Hepatocyte (in vitro differentiated cells): ENCODE measurements at regions not wholly inside any gene's neighbourhood (a gene's known extent, or its start where the extent isn't known, plus 50 kb on each side); places are given as distances from the start of the nearest gene placed in this dataset.

Experiments
- DNase-seq: peaks from one replicate; pipeline ENCODE4 v3.0.0-alpha.2; 2016; ENCODE audit warnings: low spot score
- H2AFZ ChIP-seq: fragments of 200-600 bp; sonication (generic); 2 replicates; pipeline ENCODE4 v1.6.0; 2016; ENCODE audit warnings: antibody characterized with exemption, mild to moderate bottlenecking
- H3K27ac ChIP-seq: fragments of 200-600 bp; sonication (generic); 2 replicates; pipeline ENCODE4 v1.5.1; 2016; ENCODE audit warnings: mild to moderate bottlenecking
- H3K27me3 ChIP-seq: fragments of 200-600 bp; sonication (generic); 2 replicates; pipeline ENCODE4 v1.6.1; 2016
- H3K36me3 ChIP-seq: fragments of 200-600 bp; sonication (generic); replicated peaks from 2 replicates; pipeline ENCODE4 v1.5.1; 2016; ENCODE audit warnings: low read depth; ENCODE audit not compliant: insufficient read depth
- H3K4me1 ChIP-seq: fragments of 200-600 bp; sonication (generic); 2 replicates; pipeline ENCODE4 v1.5.1; 2016; ENCODE audit warnings: mild to moderate bottlenecking, moderate library complexity; ENCODE audit not compliant: insufficient read depth
- H3K4me2 ChIP-seq: fragments of 200-600 bp; sonication (generic); 2 replicates; pipeline ENCODE4 v1.6.0; 2016
- H3K4me3 ChIP-seq: fragments of 200-600 bp; sonication (generic); 2 replicates; pipeline ENCODE4 v1.5.1; 2016; ENCODE audit warnings: mild to moderate bottlenecking
- H3K79me2 ChIP-seq: fragments of 200-600 bp; sonication (generic); 2 replicates; pipeline ENCODE4 v1.6.0; 2017; ENCODE audit warnings: mild to moderate bottlenecking
- H3K9me2 ChIP-seq: fragments of 200-600 bp; sonication (generic); replicated peaks from 2 replicates; pipeline ENCODE4 v1.6.0; 2017; ENCODE audit warnings: mild to moderate bottlenecking; ENCODE audit not compliant: insufficient read depth
- H3K9me3 ChIP-seq: fragments of 200-600 bp; sonication (generic); 2 replicates; pipeline ENCODE4 v1.5.1; 2016; ENCODE audit warnings: low read depth, mild to moderate bottlenecking
- H4K20me1 ChIP-seq: fragments of 200-600 bp; sonication (generic); 2 replicates; pipeline ENCODE4 v1.6.0; 2016; ENCODE audit warnings: mild to moderate bottlenecking; ENCODE audit not compliant: insufficient read depth, poor library complexity, severe bottlenecking
- CTCF ChIP-seq: fragments of 200-600 bp; sonication (generic); IDR thresholded peaks from 2 replicates; pipeline ENCODE4 v1.5.1; 2016; ENCODE audit warnings: antibody characterized with exemption, mild to moderate bottlenecking; ENCODE audit not compliant: poor library complexity
- EZH2 ChIP-seq: fragments of 200-600 bp; sonication (generic); IDR thresholded peaks from 2 replicates; pipeline ENCODE4 v1.6.1; 2016; ENCODE audit warnings: antibody characterized with exemption, mild to moderate bottlenecking, borderline replicate concordance
- EZH2phosphoT487 ChIP-seq: fragments of 200-600 bp; sonication (generic); IDR thresholded peaks from one replicate; pipeline ENCODE4 v1.6.1; 2018; ENCODE audit warnings: antibody characterized with exemption, mild to moderate bottlenecking, low read depth, moderate library complexity; ENCODE audit not compliant: unreplicated experiment, severe bottlenecking
- WGBS: methylation state at CpG from one replicate; pipeline ENCODE4 v1.1.6; 2016; ENCODE audit warnings: low lambda C conversion rate; ENCODE audit errors: missing lambda C conversion rate; 5-methylcytosine and 5-hydroxymethylcytosine counted together

- no peak for DNase-seq
- Histone ChIP-seq H3K36me3 (no peaks in the 10 kb centered on the region), H3K4me1 (peaks cover 22% of the 10 kb centered on the region), H3K27ac (no peak overlapping the region), H3K4me2 (no peak overlapping the region), H3K9me2 (no peaks in the 10 kb centered on the region), H3K4me3 (no peak overlapping the region), H3K9me3 (no peaks in the 10 kb centered on the region), H3K27me3 (no peaks in the 10 kb centered on the region), H3K79me2 (no peaks in the 10 kb centered on the region), H4K20me1 (no peaks in the 10 kb centered on the region), H2AFZ (no peak overlapping the region)
- TF ChIP-seq CTCF (no peak), EZH2phosphoT487 (no peak), EZH2 (no peak)
- WGBS: 72% methylated on average over 5 of the region's 5 CpGs
Observed at GRCh38 chr11:129291546-129291945, 84.1 kb upstream of the BARX2 start.

GRCh38 chr11:129290966-129291365 is 84.7 kb upstream of the BARX2 start:
- H2AFZ ChIP-seq: no peak overlapping the region
- DNase-seq: no peak
- H3K9me2 ChIP-seq: no peaks in the 10 kb centered on the region
- H3K36me3 ChIP-seq: no peaks in the 10 kb centered on the region
- no peak overlapping the region for H3K4me2 ChIP-seq
- H3K27ac ChIP-seq: no peak overlapping the region
- H3K4me3 ChIP-seq: no peak overlapping the region
- peaks cover 25% of the 10 kb centered on the region for H3K4me1 ChIP-seq
- no peaks in the 10 kb centered on the region for H4K20me1 ChIP-seq
- TF ChIP-seq EZH2phosphoT487 (no peak), EZH2 (no peak), CTCF (no peak)
- H3K27me3 ChIP-seq: no peaks in the 10 kb centered on the region
- no peaks in the 10 kb centered on the region for H3K9me3 ChIP-seq
- no peaks in the 10 kb centered on the region for H3K79me2 ChIP-seq
- WGBS: 62% methylated on average over 7 of the region's 7 CpGs

- H3K4me2 ChIP-seq: no peak overlapping the region
- H3K4me3 ChIP-seq: no peak overlapping the region
- no peaks in the 10 kb centered on the region for H3K36me3 ChIP-seq
- no peak for DNase-seq
- no peaks in the 10 kb centered on the region for H3K9me3 ChIP-seq
- H3K4me1 ChIP-seq: peaks cover 33% of the 10 kb centered on the region
- no peaks in the 10 kb centered on the region for H3K27me3 ChIP-seq
- no peaks in the 10 kb centered on the region for H3K9me2 ChIP-seq
- H2AFZ ChIP-seq: no peak overlapping the region
- H3K27ac ChIP-seq: no peak overlapping the region
- no peak for TF ChIP-seq CTCF
- TF ChIP-seq EZH2phosphoT487: no peak
- no peak for TF ChIP-seq EZH2
- no peaks in the 10 kb centered on the region for H3K79me2 ChIP-seq
- H4K20me1 ChIP-seq: no peaks in the 10 kb centered on the region
- WGBS: 92% methylated on average over 13 of the region's 13 CpGs
Observed at GRCh38 chr11:129289350-129290040, 86.2 kb upstream of the BARX2 start.

- peaks cover 33% of the 10 kb centered on the region for H3K4me1 ChIP-seq
- H3K27ac ChIP-seq: no peak overlapping the region
- H3K27me3 ChIP-seq: no peaks in the 10 kb centered on the region
- no peak overlapping the region for H3K4me2 ChIP-seq
- no peaks in the 10 kb centered on the region for H3K79me2 ChIP-seq
- no peak overlapping the region for H3K4me3 ChIP-seq
- no peaks in the 10 kb centered on the region for H3K9me3 ChIP-seq
- H2AFZ ChIP-seq: no peak overlapping the region
- no peaks in the 10 kb centered on the region for H3K36me3 ChIP-seq
- whole genome bisulfite sequencing: 39% methylated on average over 3 of the region's 3 CpGs
- H3K9me2 ChIP-seq: no peaks in the 10 kb centered on the region
- no peak for DNase-seq
- no peaks in the 10 kb centered on the region for H4K20me1 ChIP-seq
- TF ChIP-seq EZH2 (no peak), EZH2phosphoT487 (no peak), CTCF (no peak)
Observed at GRCh38 chr11:129287920-129288319, 87.7 kb upstream of the BARX2 start.
